PFSK-1 (cell line): ENCODE measurements at regions not wholly inside any gene's neighbourhood (a gene's known extent, or its start where the extent isn't known, plus 50 kb on each side); places are given as distances from the start of the nearest gene placed in this dataset.

Source experiments
- REST ChIP-seq, 2 experiments: IDR thresholded peaks; 2 replicates each; pipeline versions ENCODE4 v1.6.1 to v1.8.0; 2011 to 2012; ENCODE audit warnings: low read depth in 2 of 2, low read length in 2 of 2, control low read depth in 1 of 2, inconsistent platforms in 1 of 2, mild to moderate bottlenecking in 1 of 2, moderate library complexity in 1 of 2; ENCODE audit not compliant: insufficient read depth in 1 of 2
- SIN3A ChIP-seq: IDR thresholded peaks from 2 replicates; pipeline ENCODE4 v1.6.1; 2012; ENCODE audit warnings: mild to moderate bottlenecking, low read length, moderate library complexity, borderline replicate concordance; ENCODE audit not compliant: insufficient read depth

GRCh38 chr19:13633109-13633508 lies 126.8 kb upstream of the CACNA1A start:
- TF ChIP-seq REST (IDR thresholded peaks at IDR 0.05; ENCODE audit: insufficient read depth in 1 of 2, low read depth in 2 of 2, low read length in 2 of 2) (no peak), SIN3A (no peak)
